PC-9 (cell line): ENCODE measurements at regions not wholly inside any gene's neighbourhood (a gene's known extent, or its start where the extent isn't known, plus 50 kb on each side); places are given as distances from the start of the nearest gene placed in this dataset.

Source experiments
- CTCF ChIP-seq: fragments of 200-600 bp; sonication (generic); conservative IDR thresholded peaks from 2 replicates; pipeline ENCODE4 v1.6.1; 2017; ENCODE audit warnings: mixed run types, antibody characterized with exemption, mild to moderate bottlenecking, moderate library complexity
- EZH2 ChIP-seq: fragments of 200-600 bp; sonication (generic); IDR thresholded peaks from 2 replicates; pipeline ENCODE4 v1.8.0; 2017; ENCODE audit warnings: antibody characterized with exemption, low read depth

DNA sequence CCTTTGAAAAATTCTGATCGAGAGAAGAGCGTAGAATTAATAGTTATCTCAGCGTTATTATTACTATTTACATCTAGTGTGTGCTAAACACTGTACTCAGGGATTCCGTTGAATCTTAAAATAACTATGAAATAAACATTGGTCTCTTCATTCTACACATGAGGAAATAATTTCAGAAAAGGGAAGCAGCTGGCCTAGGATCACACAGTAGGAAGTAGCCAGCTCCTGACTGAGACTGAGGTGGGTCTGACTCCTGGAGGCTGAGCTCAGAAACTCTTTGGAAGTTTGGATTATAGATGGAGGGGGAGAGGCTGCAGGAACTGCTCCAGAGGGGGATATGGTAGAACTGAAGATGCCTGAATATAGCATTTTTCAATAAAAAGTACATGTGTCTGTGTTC is 183.9 kb upstream of the WDR11 start:
- TF ChIP-seq EZH2 (no peak), CTCF (no peak)
